ENCODE measurements at regions not wholly inside any gene's neighbourhood (a gene's known extent, or its start where the extent isn't known, plus 50 kb on each side); places are given as distances from the start of the nearest gene placed in this dataset.

DNA sequence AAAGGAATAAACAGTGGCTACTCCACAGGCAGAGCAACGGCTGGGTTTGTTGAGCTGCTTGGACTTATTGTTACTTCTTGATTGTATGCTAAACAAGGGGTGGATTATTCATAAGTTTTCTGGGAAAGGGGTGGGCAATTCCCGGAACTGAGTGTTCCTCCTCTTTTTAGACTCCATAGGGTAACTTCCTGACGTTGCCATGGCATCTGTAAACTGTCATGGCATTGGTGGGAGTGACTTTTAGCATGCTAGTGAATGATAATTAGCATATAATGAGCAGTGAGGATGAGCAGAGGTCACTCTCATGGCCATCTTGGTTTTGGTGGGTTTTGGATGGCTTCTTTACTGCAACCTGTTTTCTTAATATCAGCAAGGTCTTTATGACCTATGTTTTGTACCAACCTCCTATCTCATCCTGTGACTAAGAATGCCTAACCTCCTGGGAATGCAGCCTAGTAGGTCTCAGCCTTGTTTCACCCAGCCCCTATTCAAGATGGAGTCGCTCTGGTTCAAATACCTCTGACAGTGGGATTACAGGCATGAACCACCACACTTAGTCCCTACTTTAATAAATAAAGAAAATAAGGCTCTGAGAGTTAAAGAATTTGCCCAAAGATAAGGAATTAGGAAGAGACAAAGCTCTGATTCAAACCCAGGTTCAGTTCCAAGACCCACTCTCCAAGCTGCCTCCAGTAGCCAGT lies 65.6 kb upstream of the CLMP start:
- peaks cover 3 to 11% (median 8%) of the 10 kb centered on the region in 4 donors for H3K4me1 ChIP-seq
- H3K27ac ChIP-seq = no peak overlapping the region
- WGBS, 5 donors = 67 to 83% (median 76%) methylated on average over 4 of the region's 4 CpGs
- no peak for DNase-seq
- peaks cover 0 to 32% (median 7%) of the 10 kb centered on the region in 3 donors for H3K27me3 ChIP-seq
- TF ChIP-seq POLR2A (IDR thresholded peaks at IDR 0.05) = no peak
- TF ChIP-seq POLR2AphosphoS5 (IDR thresholded peaks at IDR 0.05) = no peak
- TF ChIP-seq EP300 (IDR thresholded peaks at IDR 0.05) = no peak
- TF ChIP-seq, protein P1, sequence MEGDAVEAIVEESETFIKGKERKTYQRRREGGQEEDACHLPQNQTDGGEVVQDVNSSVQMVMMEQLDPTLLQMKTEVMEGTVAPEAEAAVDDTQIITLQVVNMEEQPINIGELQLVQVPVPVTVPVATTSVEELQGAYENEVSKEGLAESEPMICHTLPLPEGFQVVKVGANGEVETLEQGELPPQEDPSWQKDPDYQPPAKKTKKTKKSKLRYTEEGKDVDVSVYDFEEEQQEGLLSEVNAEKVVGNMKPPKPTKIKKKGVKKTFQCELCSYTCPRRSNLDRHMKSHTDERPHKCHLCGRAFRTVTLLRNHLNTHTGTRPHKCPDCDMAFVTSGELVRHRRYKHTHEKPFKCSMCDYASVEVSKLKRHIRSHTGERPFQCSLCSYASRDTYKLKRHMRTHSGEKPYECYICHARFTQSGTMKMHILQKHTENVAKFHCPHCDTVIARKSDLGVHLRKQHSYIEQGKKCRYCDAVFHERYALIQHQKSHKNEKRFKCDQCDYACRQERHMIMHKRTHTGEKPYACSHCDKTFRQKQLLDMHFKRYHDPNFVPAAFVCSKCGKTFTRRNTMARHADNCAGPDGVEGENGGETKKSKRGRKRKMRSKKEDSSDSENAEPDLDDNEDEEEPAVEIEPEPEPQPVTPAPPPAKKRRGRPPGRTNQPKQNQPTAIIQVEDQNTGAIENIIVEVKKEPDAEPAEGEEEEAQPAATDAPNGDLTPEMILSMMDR (IDR thresholded peaks at IDR 0.05) = no peak
- intact Hi-C loops (cut with DNase I; ENCODE audit: low total_unique reads) = no loop called here
- no peaks in the 10 kb centered on the region for H3K9me3 ChIP-seq
- no peaks in the 10 kb centered on the region for H3K36me3 ChIP-seq
- H3K4me3 ChIP-seq = no peak overlapping the region

GRCh38 chr11:123258877-123259276 lies 63.8 kb upstream of the CLMP start:
- H3K36me3 ChIP-seq = no peaks in the 10 kb centered on the region
- intact Hi-C loops (cut with DNase I; ENCODE audit: low total_unique reads) = no loop called here
- no peaks in the 10 kb centered on the region for H3K9me3 ChIP-seq
- DNase-seq = no peak
- H3K4me1 ChIP-seq = peaks cover 3 to 11% (median 8%) of the 10 kb centered on the region in 4 donors
- TF ChIP-seq, protein P1 (IDR thresholded peaks at IDR 0.05) = no peak
- TF ChIP-seq EP300 (IDR thresholded peaks at IDR 0.05) = no peak
- no peak for TF ChIP-seq POLR2AphosphoS5 (IDR thresholded peaks at IDR 0.05)
- no peak for TF ChIP-seq POLR2A (IDR thresholded peaks at IDR 0.05)
- 45 to 89% (median 61%) methylated on average over 2 of the region's 2 CpGs for WGBS, 5 donors
- H3K4me3 ChIP-seq = no peak overlapping the region
- peaks cover 0 to 14% (median 7%) of the 10 kb centered on the region in 3 donors for H3K27me3 ChIP-seq
- no peak overlapping the region for H3K27ac ChIP-seq

- peaks cover 3 to 11% (median 8%) of the 10 kb centered on the region in 4 donors for H3K4me1 ChIP-seq
- TF ChIP-seq POLR2AphosphoS5 (IDR thresholded peaks at IDR 0.05) = no peak
- TF ChIP-seq POLR2A (IDR thresholded peaks at IDR 0.05) = no peak
- TF ChIP-seq, protein P1 (IDR thresholded peaks at IDR 0.05) = no peak
Measured at GRCh38 chr11:123257370-123257769, 62.3 kb upstream of the CLMP start.

DNA sequence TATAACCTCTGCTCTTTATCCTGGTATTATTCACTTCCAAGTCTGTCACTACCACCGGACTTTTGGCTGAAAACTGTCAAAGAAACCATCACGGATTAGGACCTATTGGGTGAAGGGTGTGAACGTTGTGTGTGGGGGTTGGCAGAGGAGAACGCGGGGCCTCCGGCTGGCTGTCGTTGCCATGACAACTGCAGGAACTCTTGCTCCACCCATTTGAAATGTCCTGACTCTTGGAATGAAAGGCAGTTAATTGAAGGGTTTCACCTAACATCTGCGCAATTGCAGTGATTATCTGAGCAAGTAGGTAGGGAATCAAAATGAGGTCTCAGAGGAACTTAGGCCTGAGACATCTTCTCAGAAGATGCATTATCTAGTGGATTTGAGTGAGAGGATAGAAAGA lies 60.9 kb upstream of the CLMP start:
- peak in 1 of 2 donors; percentile 36 for DNase-seq
- Histone ChIP-seq H3K36me3 (no peaks in the 10 kb centered on the region), H3K27ac (no peak overlapping the region), H3K9me3 (no peaks in the 10 kb centered on the region), H3K4me1 (peaks cover under 1 to 14% (median 4%) of the 10 kb centered on the region in 4 donors), H3K27me3 (no peaks in the 10 kb centered on the region), H3K4me3 (no peak overlapping the region)
- intact Hi-C loops (cut with DNase I; ENCODE audit: low total_unique reads) = no loop called here
- 28 to 52% (median 44%) methylated on average over 8 of the region's 8 CpGs for WGBS, 5 donors
- no peak for TF ChIP-seq POLR2AphosphoS5 (IDR thresholded peaks at IDR 0.05)
- TF ChIP-seq, protein P1 (IDR thresholded peaks at IDR 0.05) = no peak
- TF ChIP-seq EP300 (IDR thresholded peaks at IDR 0.05) = no peak
- no peak for TF ChIP-seq POLR2A (IDR thresholded peaks at IDR 0.05)

More at GRCh38 chr11:123257370-123257769, 62.3 kb upstream of the CLMP start:
- 85 to 97% (median 94%) methylated on average over 5 of the region's 5 CpGs for WGBS, 5 donors
- no peak for DNase-seq
- no peaks in the 10 kb centered on the region for H3K9me3 ChIP-seq
- intact Hi-C loops (cut with DNase I; ENCODE audit: low total_unique reads) = no loop called here
- H3K36me3 ChIP-seq = no peaks in the 10 kb centered on the region
- no peak overlapping the region for H3K4me3 ChIP-seq
- H3K27ac ChIP-seq = no peak overlapping the region
- H3K27me3 ChIP-seq = peaks cover 0 to 2% (median 0%) of the 10 kb centered on the region in 3 donors

Data from stomach (tissue), 8 donors.